ENCODE measurements at regions not wholly inside any gene's neighbourhood (a gene's known extent, or its start where the extent isn't known, plus 50 kb on each side); places are given as distances from the start of the nearest gene placed in this dataset.

GRCh38 chr6:164063346-164063745 is 648.8 kb downstream of the QKI start:
- no peak overlapping the region for H3K14ac ChIP-seq (ENCODE audit: insufficient read depth, low read length)
- Mint-ChIP-seq H3K4me1 (no peaks in the 10 kb centered on the region), H3K4me3 (no peak overlapping the region), H3K9me3 (no peaks in the 10 kb centered on the region), H3K27me3 (ENCODE audit: low read depth) (no peaks in the 10 kb centered on the region), H3K27ac (no peak overlapping the region), H3K36me3 (ENCODE audit: insufficient read depth in 1 of 3, low read depth in 3 of 3) (no peaks in the 10 kb centered on the region; a peak in 1 of 7 replicates)
- no peak overlapping the region for H4K5ac ChIP-seq (ENCODE audit: insufficient read length, low read depth, low read length)
- H4K20me1 ChIP-seq (ENCODE audit: control insufficient read depth, insufficient read depth, insufficient read length), result no peaks in the 10 kb centered on the region
- H3T11ph ChIP-seq (ENCODE audit: low read length), result no peak overlapping the region
- H2BK15ac ChIP-seq (ENCODE audit: low read depth, low read length), result no peak overlapping the region
- WGBS (ENCODE audit: extremely low coverage, insufficient read length, low lambda C conversion rate), result no CpG with 5 or more reads among the region's 3 CpGs
- no peak overlapping the region for H3K56ac ChIP-seq (ENCODE audit: insufficient read length, low read depth, low read length)
- no peaks in the 10 kb centered on the region for H3K27me3 ChIP-seq (ENCODE audit: insufficient read depth, low read length)
- H3K79me2 ChIP-seq (ENCODE audit: insufficient read depth, low read length), result no peaks in the 10 kb centered on the region
- H3K23me2 ChIP-seq (ENCODE audit: insufficient read length, low read depth, low read length, poor library complexity, severe bottlenecking), result no peaks in the 10 kb centered on the region
- no peak overlapping the region for H2AK5ac ChIP-seq (ENCODE audit: insufficient read length, low read length)
- no peak overlapping the region for H3K4ac ChIP-seq (ENCODE audit: low read depth, low read length)
- no peaks in the 10 kb centered on the region for H3K9me3 ChIP-seq (ENCODE audit: control insufficient read depth, low read depth, low read length)
- no peak overlapping the region for H4K8ac ChIP-seq (replicated peaks; ENCODE audit: insufficient read length, low read depth, low read length)
- TF ChIP-seq CTCF (conservative IDR thresholded peaks at IDR 0.05), result no peak
- no peak overlapping the region for H2BK5ac ChIP-seq (ENCODE audit: insufficient read length, low read length)
- no peak overlapping the region for H3K4me2 ChIP-seq (ENCODE audit: insufficient read depth, insufficient read length, low read length)
- H2AFZ ChIP-seq (ENCODE audit: low read length), result no peak overlapping the region
- no peak overlapping the region for H4K91ac ChIP-seq (ENCODE audit: insufficient read length, low read depth, low read length)
- H3K27ac ChIP-seq (ENCODE audit: insufficient read length, low read depth, low read length), result no peak overlapping the region
- H3K9ac ChIP-seq (ENCODE audit: extremely low read depth, insufficient read length, low read length), result no peak overlapping the region
- DNase-seq, result no peak
- no peak overlapping the region for H3K23ac ChIP-seq (ENCODE audit: insufficient read length, low read depth, low read length)
- no peak overlapping the region for H3K18ac ChIP-seq (ENCODE audit: insufficient read length, low read depth, low read length)
- H3K4me1 ChIP-seq (ENCODE audit: insufficient read depth, low read length), result no peaks in the 10 kb centered on the region
- no peak overlapping the region for H2BK12ac ChIP-seq (ENCODE audit: insufficient read length, low read depth, low read length)
- H3K79me1 ChIP-seq (ENCODE audit: insufficient read depth, low read depth, low read length, poor library complexity, severe bottlenecking), result no peaks in the 10 kb centered on the region
- H2BK120ac ChIP-seq (ENCODE audit: low read depth, low read length, poor library complexity, severe bottlenecking), result no peak overlapping the region
- H2BK20ac ChIP-seq (ENCODE audit: low read depth, low read length, poor library complexity, severe bottlenecking), result no peak overlapping the region

Data from H9 (cell line).